MCF 10A (cell line): ENCODE measurements at regions not wholly inside any gene's neighbourhood (a gene's known extent, or its start where the extent isn't known, plus 50 kb on each side); places are given as distances from the start of the nearest gene placed in this dataset.

Experiments used
- BruUV-seq: library from RNA; stranded (reverse); fragments of 400-500 nt; replicated peaks from 2 replicates; lab custom pipeline; 2021; lab: Mats Ljungman, UMichigan
- CTCF ChIA-PET: fragments of 300-600 bp; sonication (Branson Sonifier 250); formaldehyde crosslinking; extraction: SDS; loops from one replicate; lab custom pipeline; 2021; ENCODE audit warnings: antibody characterized with exemption, inconsistent platforms; lab: Yijun Ruan, JAX
- POLR2A ChIA-PET: fragments of 300-600, 350-650 bp; sonication (Branson Sonifier 250); formaldehyde crosslinking; extraction: SDS; loops from one replicate; lab custom pipeline; 2020; ENCODE audit warnings: antibody characterized with exemption, inconsistent platforms; lab: Yijun Ruan, JAX
- DNase-seq: peaks from one replicate; pipeline ENCODE4 v3.0.0-alpha.2; 2018; ENCODE audit not compliant: unreplicated experiment
- H3K27ac Mint-ChIP-seq: one replicate; pipeline ENCODE4 v1.8.0; 2022; ENCODE audit warnings: mild to moderate bottlenecking, low read depth, mixed read lengths; ENCODE audit not compliant: unreplicated experiment
- H3K27me3 Mint-ChIP-seq: one replicate; pipeline ENCODE4 v1.8.0; 2022; ENCODE audit warnings: mixed read lengths; ENCODE audit not compliant: insufficient read depth, unreplicated experiment
- H3K36me3 Mint-ChIP-seq: one replicate; pipeline ENCODE4 v1.8.0; 2022; ENCODE audit warnings: mild to moderate bottlenecking, moderate library complexity, mixed read lengths; ENCODE audit not compliant: insufficient read depth, unreplicated experiment
- H3K4me1 Mint-ChIP-seq: one replicate; pipeline ENCODE4 v1.8.0; 2022; ENCODE audit warnings: mixed read lengths; ENCODE audit not compliant: insufficient read depth, unreplicated experiment
- H3K4me3 Mint-ChIP-seq: one replicate; pipeline ENCODE4 v1.8.0; 2022; ENCODE audit warnings: mild to moderate bottlenecking, moderate library complexity, mixed read lengths; ENCODE audit not compliant: unreplicated experiment
- H3K9me3 Mint-ChIP-seq: one replicate; pipeline ENCODE4 v1.8.0; 2022; ENCODE audit warnings: mixed read lengths; ENCODE audit not compliant: unreplicated experiment
- CTCF ChIP-seq: fragments of 200-600 bp; IDR thresholded peaks from one replicate; pipeline ENCODE4 v1.8.0; 2022; ENCODE audit warnings: antibody characterized with exemption, mild to moderate bottlenecking; ENCODE audit not compliant: unreplicated experiment
- intact Hi-C: fragments of 100-400 bp; cut with micrococcal nuclease; formaldehyde crosslinking; loops from 2 replicates; pipeline ENCODE4 v1.14.1; 2022

- ChIA-PET POLR2A (no interaction called here), CTCF (interaction anchor here (0.7 to 1.2 kb wide), 3 partner anchors 23 to 155 kb away, joined by 3 to 9 read pairs (median 3); no protein-coding TSS in a partner anchor)
- intact Hi-C loops = no loop called here
- Mint-ChIP-seq H3K4me1 (no peaks in the 10 kb centered on the region), H3K27ac (no peak overlapping the region), H3K27me3 (no peaks in the 10 kb centered on the region), H3K4me3 (no peak overlapping the region), H3K9me3 (no peaks in the 10 kb centered on the region), H3K36me3 (no peaks in the 10 kb centered on the region)
- no TSS peak for BruUV-seq
- TF ChIP-seq CTCF = no peak
- no peak for DNase-seq
Measured at GRCh38 chr9:118751077-118751847, 618.0 kb downstream of the BRINP1 start.

- no peak for DNase-seq
Measured at GRCh38 chr9:118751848-118752223, 617.4 kb downstream of the BRINP1 start.

GRCh38 chr9:118761016-118761790, 608.0 kb downstream of the BRINP1 start:
- ChIA-PET CTCF (no interaction called here), POLR2A (no interaction called here)
- intact Hi-C loops = no loop called here
- no peaks in the 10 kb centered on the region for H3K27me3 Mint-ChIP-seq
- no peaks in the 10 kb centered on the region for H3K36me3 Mint-ChIP-seq
- H3K4me1 Mint-ChIP-seq = no peaks in the 10 kb centered on the region
- no peak overlapping the region for H3K4me3 Mint-ChIP-seq
- no TSS peak for BruUV-seq
- H3K27ac Mint-ChIP-seq = no peak overlapping the region
- DNase-seq = no peak
- peaks cover 21% of the 10 kb centered on the region for H3K9me3 Mint-ChIP-seq
- no peak for TF ChIP-seq CTCF

More at GRCh38 chr9:118751848-118752223, 617.4 kb downstream of the BRINP1 start:
- Mint-ChIP-seq H3K36me3 (no peaks in the 10 kb centered on the region), H3K4me3 (no peak overlapping the region), H3K4me1 (no peaks in the 10 kb centered on the region), H3K27ac (no peak overlapping the region), H3K9me3 (no peaks in the 10 kb centered on the region), H3K27me3 (no peaks in the 10 kb centered on the region)
- POLR2A ChIA-PET = no interaction called here
- no TSS peak for BruUV-seq
- intact Hi-C loops = no loop called here
- no peak for TF ChIP-seq CTCF
- CTCF ChIA-PET = interaction anchor here (0.7 to 1.2 kb wide), 3 partner anchors 23 to 156 kb away, joined by 3 to 9 read pairs (median 3); no protein-coding TSS in a partner anchor

- H3K27ac Mint-ChIP-seq = no peak overlapping the region
- H3K9me3 Mint-ChIP-seq = peaks cover 19% of the 10 kb centered on the region
- CTCF ChIA-PET = no interaction called here
- no peaks in the 10 kb centered on the region for H3K27me3 Mint-ChIP-seq
- BruUV-seq = no TSS peak
- no peak for TF ChIP-seq CTCF
- intact Hi-C loops = no loop called here
- H3K4me1 Mint-ChIP-seq = no peaks in the 10 kb centered on the region
- POLR2A ChIA-PET = no interaction called here
- H3K4me3 Mint-ChIP-seq = no peak overlapping the region
- no peak for DNase-seq
- no peaks in the 10 kb centered on the region for H3K36me3 Mint-ChIP-seq
Measured at GRCh38 chr9:118767571-118767970, 601.7 kb downstream of the BRINP1 start.
